Stimulated activated CD8-positive, alpha-beta memory T cell treated with anti-CD3 and anti-CD28 coated beads, Interleukin-12 subunit alpha, Interleukin-12 subunit beta, amount 100 ng/mL, for 24 hours (primary cell): ENCODE measurements at regions not wholly inside any gene's neighbourhood (a gene's known extent, or its start where the extent isn't known, plus 50 kb on each side); places are given as distances from the start of the nearest gene placed in this dataset.
"Not testable (repeated sequence)": the region's sequence is repeated elsewhere in the genome, so short reads cannot be mapped to it uniquely, and the experiment has no call there.

Experiments used
- DNase-seq: peaks from one replicate; pipeline ENCODE4 v3.0.0-alpha.2; 2020; ENCODE audit errors: extremely low read depth

DNA sequence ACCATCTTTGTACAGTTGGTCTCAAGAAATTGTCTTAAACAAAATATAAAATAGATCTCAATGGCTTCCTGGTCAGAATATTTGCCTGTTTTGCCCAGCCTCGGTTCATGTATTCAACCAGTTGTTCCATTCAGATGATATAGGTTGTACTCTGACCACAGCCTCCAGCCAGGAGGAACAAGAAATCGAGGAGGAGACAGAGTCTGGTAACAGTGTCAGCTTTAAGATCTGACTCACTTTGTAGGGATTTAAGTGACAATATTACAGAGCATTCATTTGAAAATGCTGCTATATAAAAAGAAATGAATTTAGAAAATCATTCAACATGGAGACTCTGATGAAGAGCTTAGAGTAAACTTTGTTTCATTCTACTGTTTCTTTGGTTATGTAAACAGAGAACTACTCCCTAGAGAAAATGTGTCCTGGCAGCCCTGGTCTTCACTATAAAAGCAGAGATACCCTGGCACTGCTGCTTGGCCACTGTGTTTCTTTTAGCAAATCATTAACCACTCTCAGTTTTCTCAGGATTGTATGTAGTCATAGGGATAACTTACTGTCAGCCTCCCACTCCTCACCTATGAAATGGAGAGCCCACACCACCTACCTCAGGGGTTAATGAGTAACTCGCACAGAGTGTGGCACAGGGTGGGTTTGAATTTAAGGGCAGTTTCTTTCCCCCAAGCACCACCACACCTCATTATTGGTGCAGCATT, 53.5 kb downstream of the PAGE2 start:
- no peak for DNase-seq

DNA sequence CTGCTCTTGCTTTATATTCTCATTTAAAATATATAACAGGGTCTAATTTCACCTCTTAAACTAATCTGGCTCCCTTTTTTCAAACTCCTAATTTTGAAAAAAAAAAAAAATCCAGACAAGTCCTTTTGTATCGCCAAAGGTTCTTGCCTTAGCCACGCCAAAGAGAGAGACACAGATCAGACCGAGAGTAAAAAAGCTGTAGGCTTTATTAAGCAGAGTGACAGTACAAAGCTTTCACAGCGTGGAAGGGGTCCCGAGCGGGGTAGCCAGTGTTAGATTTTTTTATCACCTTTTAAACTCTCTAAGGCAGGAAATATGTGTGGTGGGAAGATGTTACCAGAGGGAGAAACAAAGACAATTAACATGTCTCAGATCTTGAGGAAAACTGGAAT, 54.1 kb downstream of the PAGE2 start:
- DNase-seq, result no peak

DNA sequence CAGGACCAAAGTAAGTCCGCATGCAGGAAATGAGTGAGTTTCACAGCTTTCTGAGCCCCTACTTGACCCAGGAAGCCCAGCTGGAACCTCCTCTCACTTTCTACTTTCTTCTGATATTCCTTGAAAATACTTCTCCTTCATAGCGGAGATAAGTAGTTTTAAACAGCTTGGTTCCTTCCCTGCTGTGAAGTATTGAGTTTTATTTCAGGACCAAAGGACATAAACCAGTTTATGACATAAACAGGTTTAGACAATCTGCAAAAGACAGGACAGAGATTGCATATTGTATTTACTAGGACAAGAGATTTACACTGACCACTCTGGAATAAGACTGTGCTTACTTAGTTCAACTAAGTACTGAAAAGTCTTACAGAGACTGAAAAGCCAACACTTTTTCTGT, 54.8 kb downstream of the PAGE2 start:
- DNase-seq, result no peak

DNA sequence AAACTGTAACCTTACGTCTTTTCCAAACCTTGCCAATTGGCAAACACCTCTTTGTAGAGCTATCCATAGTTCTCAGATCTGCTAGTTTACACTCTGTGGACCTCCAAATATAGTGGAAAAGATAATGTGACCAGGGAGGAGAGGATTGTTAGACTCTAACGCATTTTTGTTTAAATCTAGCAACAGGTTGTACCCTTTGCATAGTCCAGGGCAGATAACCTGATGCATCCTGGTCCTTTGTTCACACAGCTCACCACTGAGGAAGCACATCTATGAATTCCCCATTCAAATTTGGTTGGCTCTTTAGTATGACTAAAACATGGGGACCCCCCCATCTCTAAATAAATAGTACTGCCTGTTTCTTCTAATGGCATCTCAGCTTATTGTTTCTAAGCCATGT, 55.9 kb downstream of the PAGE2 start:
- no peak for DNase-seq

DNA sequence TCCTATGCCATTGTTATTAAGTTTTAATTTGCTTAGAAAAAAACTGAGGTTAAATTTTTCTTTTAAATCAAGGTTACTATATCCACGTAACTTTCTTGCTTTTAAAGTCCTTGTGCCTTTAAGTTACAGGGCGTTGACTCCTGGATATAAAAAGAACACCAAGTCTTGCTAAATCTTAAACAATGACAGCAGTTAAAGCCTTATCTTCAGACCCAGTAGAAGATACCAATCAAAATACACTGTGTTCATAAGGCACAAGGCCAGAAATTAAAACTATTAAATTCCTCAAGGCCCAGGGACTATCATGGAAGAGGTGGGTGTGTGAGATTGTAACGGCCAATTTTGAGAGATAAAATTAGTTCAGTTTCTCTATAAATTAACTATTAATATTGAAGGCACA, 60.4 kb downstream of the PAGE2 start:
- DNase-seq, result no peak

DNA sequence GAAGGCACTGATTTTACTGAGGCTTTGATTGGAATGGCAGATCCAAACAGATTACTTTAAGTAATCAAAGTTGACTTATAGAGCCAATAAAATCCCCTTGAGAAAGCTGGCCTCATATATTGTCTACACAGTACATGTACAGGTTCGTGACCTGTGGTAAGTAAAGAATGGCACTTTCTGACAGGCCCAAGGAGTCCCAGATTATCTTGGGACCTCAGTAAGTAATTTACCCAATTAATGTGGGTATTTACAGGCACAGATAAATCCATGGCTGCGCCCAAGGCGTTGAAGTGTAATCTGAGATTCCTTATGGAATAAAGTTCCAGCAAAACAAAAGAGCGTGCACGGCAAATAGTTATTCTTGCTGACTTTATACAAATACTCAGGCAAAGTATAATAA, 62.4 kb downstream of the PAGE2 start:
- no peak for DNase-seq

DNA sequence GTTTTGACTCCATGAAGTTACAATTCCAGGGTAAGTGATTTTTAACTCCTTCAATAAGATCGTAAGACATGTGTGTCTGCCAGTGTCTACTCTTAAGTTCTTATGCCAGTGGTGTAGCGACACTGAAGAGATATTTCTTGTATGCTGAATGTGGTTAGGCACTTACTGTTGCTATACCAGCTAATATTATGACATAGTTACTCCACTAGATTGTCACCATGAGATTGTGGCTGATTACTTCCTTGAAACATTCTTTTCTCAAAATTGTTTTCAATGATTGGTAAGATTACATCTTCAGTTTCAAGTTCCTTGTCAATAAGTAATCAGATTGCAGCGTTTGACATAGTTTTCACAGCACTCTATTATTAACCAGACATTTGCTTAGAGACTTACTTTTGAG, 60.6 kb upstream of the PAGE5 start:
- DNase-seq, result no peak

DNA sequence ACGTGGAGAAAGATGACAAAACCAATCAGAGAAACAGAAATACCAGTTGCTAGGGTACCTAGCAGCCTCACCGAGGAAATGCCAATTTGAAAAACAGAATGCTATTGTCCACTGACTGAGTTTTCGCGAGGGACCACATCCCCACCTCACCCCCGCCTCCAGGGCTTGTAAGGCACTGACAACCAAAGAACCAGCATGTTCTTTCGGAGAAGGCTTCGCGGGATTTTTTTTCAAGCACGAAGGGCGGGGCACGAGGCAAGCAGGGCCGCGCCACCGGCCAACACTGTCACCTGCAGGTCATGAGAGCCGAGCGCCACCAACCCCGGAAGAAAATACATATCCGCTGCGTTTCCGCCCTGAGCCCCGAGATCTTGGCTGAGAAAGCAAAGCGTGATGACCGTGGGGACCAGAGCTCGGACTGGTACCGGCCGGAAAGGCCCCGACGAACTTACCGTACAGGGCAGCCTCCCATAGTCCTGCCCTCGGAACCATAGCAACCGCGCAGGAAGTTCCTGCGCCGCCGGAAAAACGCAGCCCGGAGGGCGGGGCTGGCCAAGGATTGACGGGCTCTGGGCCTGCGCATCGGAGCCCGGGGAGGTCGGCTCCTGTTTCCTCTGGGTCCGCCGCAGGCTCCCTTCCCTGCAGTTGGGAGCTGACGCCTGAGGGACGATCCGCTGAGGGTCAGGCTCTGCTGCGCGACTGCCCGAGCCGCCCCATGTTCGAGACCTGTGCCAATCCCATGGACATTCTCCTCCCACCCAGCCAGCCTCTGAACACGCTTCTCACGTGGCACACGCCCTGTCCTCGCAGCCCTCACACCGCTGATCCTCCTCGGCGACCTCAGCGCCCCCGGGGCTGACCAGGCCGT, 59.2 kb upstream of the PAGE5 start:
- peak; percentile 70 for DNase-seq

DNA sequence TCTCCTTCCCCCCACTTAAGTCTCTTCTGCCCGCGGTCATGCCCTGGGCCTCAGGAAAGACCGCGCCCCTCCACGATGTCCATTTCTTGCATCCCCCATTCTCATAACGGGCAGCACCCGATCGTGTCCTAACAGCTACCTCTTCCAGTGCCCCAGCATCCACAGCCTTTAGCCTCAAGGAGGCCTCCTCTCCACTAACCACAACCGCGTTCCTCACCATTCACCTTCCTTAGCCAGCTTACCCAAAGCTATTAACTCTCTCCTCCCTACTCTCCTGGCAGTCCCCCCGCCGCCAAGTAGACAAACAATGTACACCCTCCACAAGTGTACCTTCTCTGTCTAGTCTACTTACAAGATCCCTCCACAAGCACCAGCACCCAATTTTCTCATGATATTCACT, 58.6 kb upstream of the PAGE5 start:
- DNase-seq, result no peak

DNA sequence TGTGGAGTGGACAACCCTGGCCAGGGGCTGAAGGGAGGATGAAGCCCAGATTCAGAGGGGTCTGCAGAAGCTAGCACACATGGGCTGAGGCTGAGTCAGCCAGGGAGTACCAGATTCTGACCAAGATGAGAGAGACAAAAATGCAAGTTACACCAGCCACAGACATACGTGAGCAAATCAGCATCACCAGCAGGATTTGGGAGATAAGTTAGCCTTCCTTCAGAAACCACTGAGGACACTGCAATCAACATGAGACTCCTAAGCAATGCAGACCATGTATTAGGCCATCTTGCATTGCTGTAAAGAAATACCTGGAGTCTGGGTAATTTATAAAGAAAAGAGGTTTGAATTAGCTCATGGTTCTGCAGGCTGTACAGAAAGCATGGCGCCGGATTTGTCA, 57.0 kb upstream of the PAGE5 start:
- no peak for DNase-seq

DNA sequence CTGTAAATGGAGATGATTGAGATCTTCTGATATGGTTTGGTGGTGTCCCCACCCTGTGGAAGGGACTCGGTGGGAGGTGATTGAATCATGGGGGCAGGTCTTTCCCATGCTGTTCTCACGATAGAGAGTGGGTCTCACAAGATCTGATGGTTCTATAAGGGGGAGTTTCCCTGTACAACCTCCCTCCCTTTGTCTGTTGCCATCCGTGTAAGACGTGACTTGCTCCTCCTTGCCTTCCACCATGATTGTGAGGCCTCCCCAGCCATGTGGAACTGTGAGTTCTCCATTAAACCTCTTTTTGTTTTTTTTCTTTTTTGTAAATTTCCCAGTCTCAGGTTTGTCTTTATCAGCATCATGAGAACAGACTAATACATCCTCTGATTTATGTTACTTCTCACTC, 55.1 kb upstream of the PAGE5 start:
- not testable (repeated sequence) for DNase-seq

DNA sequence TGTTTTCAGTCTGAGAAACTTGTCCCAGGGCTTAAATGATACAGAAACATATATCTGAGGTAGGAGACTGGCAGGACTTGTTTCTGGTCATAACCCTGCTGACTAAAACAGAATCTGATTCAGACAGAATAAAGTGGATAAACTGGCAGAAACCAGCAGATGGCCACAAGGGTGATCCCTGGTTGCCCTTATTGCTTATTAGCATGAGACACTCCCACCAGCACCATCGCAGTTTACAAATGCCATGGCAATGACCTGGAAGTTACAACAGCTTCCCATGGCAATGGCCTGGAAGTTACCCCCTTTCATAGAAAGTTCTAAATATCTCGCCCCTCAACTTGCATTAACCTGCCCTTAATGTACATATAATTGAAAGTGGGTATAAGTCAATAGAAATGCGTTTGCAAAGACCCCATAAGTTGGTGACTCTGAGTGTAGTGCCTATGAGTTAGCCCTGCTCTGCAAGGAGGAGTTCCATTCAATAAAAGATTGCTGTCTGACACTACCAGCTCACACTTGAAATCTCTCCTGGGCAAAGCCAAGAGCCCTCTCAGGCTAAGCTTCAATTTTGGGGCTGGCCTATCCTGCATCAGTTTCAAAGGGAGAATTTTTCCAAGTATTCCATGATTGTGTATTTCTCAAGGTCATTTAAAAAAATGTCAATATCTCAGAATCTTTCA, 52.9 kb upstream of the PAGE5 start:
- no peak for DNase-seq

DNA sequence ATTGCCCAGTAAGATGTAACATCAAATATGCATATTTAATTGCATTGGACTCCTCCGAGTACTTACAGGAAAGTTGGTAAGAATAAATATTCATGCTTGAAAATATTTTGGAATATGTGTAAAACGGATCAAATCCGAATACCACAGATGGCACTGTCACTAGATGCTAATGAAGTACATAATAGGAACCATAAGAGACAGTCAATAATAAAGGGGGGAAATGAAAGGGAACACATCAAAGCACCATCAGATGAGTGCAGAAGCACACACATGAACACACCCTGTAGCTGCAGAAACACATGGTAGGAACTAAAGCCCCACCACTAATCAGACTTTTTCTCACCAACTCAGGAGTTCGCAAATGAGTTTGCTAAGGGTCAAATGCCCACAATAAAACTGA, 52.2 kb upstream of the PAGE5 start:
- no peak for DNase-seq

DNA sequence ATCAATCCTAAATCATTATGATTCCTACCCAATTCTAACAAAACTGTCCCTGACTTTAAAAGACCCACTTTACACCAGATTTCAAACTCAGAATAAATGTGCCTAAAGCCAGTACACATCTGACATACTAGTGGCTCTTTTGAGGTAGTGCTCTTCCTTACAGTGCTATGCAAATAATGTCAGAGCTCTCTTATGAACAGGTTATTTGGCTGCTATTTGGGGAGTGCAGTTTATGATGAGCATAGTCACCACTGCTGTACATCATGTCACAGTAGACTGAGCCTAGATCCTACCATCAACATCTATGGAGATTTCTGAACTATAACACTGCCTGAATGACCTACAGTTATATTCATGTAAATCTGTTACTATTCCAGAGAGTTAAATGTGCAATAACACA, 50.4 kb upstream of the PAGE5 start:
- no peak for DNase-seq
